OCI-LY3 (cell line): ENCODE measurements at regions not wholly inside any gene's neighbourhood (a gene's known extent, or its start where the extent isn't known, plus 50 kb on each side); places are given as distances from the start of the nearest gene placed in this dataset.
A peak's percentile ranks its signal among the peaks of the same experiment; 100 is the strongest.

Experiments
- H2AFZ ChIP-seq: fragments of 200-600, 300-600 bp; shearing (Covaris generic); 2 replicates; pipeline ENCODE4 v1.6.0; 2014; ENCODE audit warnings: antibody characterized with exemption, low read depth, low read length
- H3K27ac ChIP-seq: fragments of 200-600, 300-600 bp; sonication (generic); 2 replicates; pipeline ENCODE4 v1.5.1; 2014; ENCODE audit warnings: mild to moderate bottlenecking, low read length, moderate library complexity, mixed read lengths
- H3K27me3 ChIP-seq: fragments of 200-600, 300-600 bp; sonication (generic); 2 replicates; pipeline ENCODE4 v1.6.1; 2014; ENCODE audit warnings: low read depth, low read length, mixed read lengths
- H3K36me3 ChIP-seq: fragments of 200-600, 300-600 bp; sonication (generic); replicated peaks from 2 replicates; pipeline ENCODE3; 2014; ENCODE audit warnings: low read depth, low read length, mixed read lengths
- H3K4me1 ChIP-seq: fragments of 300-600, 200-600 bp; sonication (generic); 2 replicates; pipeline ENCODE4 v1.6.1; 2014; ENCODE audit warnings: low read length, mixed read lengths
- H3K4me2 ChIP-seq: fragments of 200-600, 300-600 bp; sonication (generic); 2 replicates; pipeline ENCODE4 v1.6.1; 2014; ENCODE audit warnings: low read length, mixed read lengths
- H3K4me3 ChIP-seq: fragments of 300-600, 200-600 bp; sonication (generic); 2 replicates; pipeline ENCODE4 v1.5.1; 2014; ENCODE audit warnings: antibody characterized with exemption, mild to moderate bottlenecking, low read length, moderate library complexity
- H3K79me2 ChIP-seq: fragments of 300-600, 200-600 bp; shearing (Covaris generic); 2 replicates; pipeline ENCODE4 v1.6.1; 2014; ENCODE audit warnings: mild to moderate bottlenecking, low read length, mixed read lengths
- H3K9ac ChIP-seq: fragments of 300-600, 200-600 bp; shearing (Covaris generic); 2 replicates; pipeline ENCODE4 v1.6.0; 2014; ENCODE audit warnings: mild to moderate bottlenecking, low read length, moderate library complexity
- H3K9me3 ChIP-seq: fragments of 200-600, 300-600 bp; shearing (Covaris generic); 2 replicates; pipeline ENCODE4 v1.6.1; 2014; ENCODE audit warnings: low read length, mixed read lengths; ENCODE audit not compliant: insufficient read depth
- H4K20me1 ChIP-seq: fragments of 200-600, 300-600 bp; sonication (generic); 2 replicates; pipeline ENCODE4 v1.6.1; 2016; ENCODE audit warnings: low read length, mixed read lengths; ENCODE audit not compliant: insufficient read depth
- EZH2phosphoT487 ChIP-seq: fragments of 200-600 bp; shearing (Covaris generic); IDR thresholded peaks from 2 replicates; pipeline ENCODE4 v1.6.1; 2018; ENCODE audit warnings: antibody characterized with exemption, mixed run types, low read depth
- TF ChIP-seq, protein P1 (sequence below): fragments of 200-600, 300-600 bp; sonication (generic); IDR thresholded peaks from 2 replicates; pipeline ENCODE4 v1.5.1; 2014; ENCODE audit warnings: antibody characterized with exemption, low read length, low read depth

GRCh38 chr7:116324582-116324981 is 114.2 kb downstream of the TES start:
- Histone ChIP-seq H3K79me2 (no peaks in the 10 kb centered on the region), H3K4me1 (peaks cover 24% of the 10 kb centered on the region), H3K27ac (no peak overlapping the region), H3K36me3 (peaks cover 2% of the 10 kb centered on the region), H3K27me3 (no peaks in the 10 kb centered on the region), H4K20me1 (no peaks in the 10 kb centered on the region), H3K4me3 (no peak overlapping the region), H2AFZ (peak overlapping the region; percentile 57), H3K9ac (no peak overlapping the region), H3K4me2 (no peak overlapping the region), H3K9me3 (no peaks in the 10 kb centered on the region)
- TF ChIP-seq, protein P1, sequence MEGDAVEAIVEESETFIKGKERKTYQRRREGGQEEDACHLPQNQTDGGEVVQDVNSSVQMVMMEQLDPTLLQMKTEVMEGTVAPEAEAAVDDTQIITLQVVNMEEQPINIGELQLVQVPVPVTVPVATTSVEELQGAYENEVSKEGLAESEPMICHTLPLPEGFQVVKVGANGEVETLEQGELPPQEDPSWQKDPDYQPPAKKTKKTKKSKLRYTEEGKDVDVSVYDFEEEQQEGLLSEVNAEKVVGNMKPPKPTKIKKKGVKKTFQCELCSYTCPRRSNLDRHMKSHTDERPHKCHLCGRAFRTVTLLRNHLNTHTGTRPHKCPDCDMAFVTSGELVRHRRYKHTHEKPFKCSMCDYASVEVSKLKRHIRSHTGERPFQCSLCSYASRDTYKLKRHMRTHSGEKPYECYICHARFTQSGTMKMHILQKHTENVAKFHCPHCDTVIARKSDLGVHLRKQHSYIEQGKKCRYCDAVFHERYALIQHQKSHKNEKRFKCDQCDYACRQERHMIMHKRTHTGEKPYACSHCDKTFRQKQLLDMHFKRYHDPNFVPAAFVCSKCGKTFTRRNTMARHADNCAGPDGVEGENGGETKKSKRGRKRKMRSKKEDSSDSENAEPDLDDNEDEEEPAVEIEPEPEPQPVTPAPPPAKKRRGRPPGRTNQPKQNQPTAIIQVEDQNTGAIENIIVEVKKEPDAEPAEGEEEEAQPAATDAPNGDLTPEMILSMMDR = no peak
- no peak for TF ChIP-seq EZH2phosphoT487

DNA sequence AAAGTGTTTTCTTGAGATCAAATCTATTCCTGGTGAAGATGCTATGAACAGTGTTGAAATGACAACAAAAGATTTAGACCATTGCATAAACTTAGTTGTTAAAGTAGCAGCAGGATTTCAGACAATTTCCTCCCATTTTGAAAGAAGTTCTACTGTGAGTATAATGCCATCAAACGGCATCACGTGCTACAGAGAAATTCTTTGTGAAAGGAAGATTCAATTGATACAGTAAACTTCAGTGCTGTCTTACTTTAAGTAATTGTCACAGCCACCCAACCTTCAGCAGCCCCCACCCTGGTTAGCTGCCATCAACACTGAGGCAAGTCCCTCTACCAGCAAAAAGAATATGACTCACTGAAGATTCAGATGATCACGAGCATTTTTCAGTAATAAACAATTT is 115.2 kb downstream of the TES start:
- Histone ChIP-seq H3K9me3 (no peaks in the 10 kb centered on the region), H3K36me3 (peaks cover 2% of the 10 kb centered on the region), H3K4me1 (peaks cover 24% of the 10 kb centered on the region), H3K79me2 (no peaks in the 10 kb centered on the region), H4K20me1 (no peaks in the 10 kb centered on the region), H3K27me3 (no peaks in the 10 kb centered on the region), H3K4me3 (no peak overlapping the region), H3K4me2 (no peak overlapping the region), H2AFZ (no peak overlapping the region), H3K27ac (no peak overlapping the region), H3K9ac (no peak overlapping the region)
- TF ChIP-seq, protein P1 = no peak
- TF ChIP-seq EZH2phosphoT487 = no peak

GRCh38 chr7:116327135-116327534 is 116.8 kb downstream of the TES start:
- Histone ChIP-seq H4K20me1 (no peaks in the 10 kb centered on the region), H3K4me1 (peaks cover 24% of the 10 kb centered on the region), H3K4me2 (no peak overlapping the region), H2AFZ (no peak overlapping the region), H3K4me3 (no peak overlapping the region), H3K27me3 (no peaks in the 10 kb centered on the region), H3K27ac (no peak overlapping the region), H3K36me3 (peaks cover 2% of the 10 kb centered on the region), H3K79me2 (no peaks in the 10 kb centered on the region), H3K9me3 (no peaks in the 10 kb centered on the region), H3K9ac (no peak overlapping the region)
- no peak for TF ChIP-seq EZH2phosphoT487
- TF ChIP-seq, protein P1 = no peak

GRCh38 chr7:116327752-116328151 is 117.4 kb downstream of the TES start:
- no peak overlapping the region for H3K27ac ChIP-seq
- H3K9me3 ChIP-seq = no peaks in the 10 kb centered on the region
- H3K36me3 ChIP-seq = peaks cover 2% of the 10 kb centered on the region
- H3K9ac ChIP-seq = no peak overlapping the region
- H3K4me3 ChIP-seq = no peak overlapping the region
- no peaks in the 10 kb centered on the region for H3K27me3 ChIP-seq
- no peak overlapping the region for H2AFZ ChIP-seq
- peaks cover 19% of the 10 kb centered on the region for H3K4me1 ChIP-seq
- no peaks in the 10 kb centered on the region for H3K79me2 ChIP-seq
- no peak overlapping the region for H3K4me2 ChIP-seq
- TF ChIP-seq, protein P1 = no peak
- no peak for TF ChIP-seq EZH2phosphoT487
- H4K20me1 ChIP-seq = no peaks in the 10 kb centered on the region
